ENCODE measurements at regions not wholly inside any gene's neighbourhood (a gene's known extent, or its start where the extent isn't known, plus 50 kb on each side); places are given as distances from the start of the nearest gene placed in this dataset.

DNA sequence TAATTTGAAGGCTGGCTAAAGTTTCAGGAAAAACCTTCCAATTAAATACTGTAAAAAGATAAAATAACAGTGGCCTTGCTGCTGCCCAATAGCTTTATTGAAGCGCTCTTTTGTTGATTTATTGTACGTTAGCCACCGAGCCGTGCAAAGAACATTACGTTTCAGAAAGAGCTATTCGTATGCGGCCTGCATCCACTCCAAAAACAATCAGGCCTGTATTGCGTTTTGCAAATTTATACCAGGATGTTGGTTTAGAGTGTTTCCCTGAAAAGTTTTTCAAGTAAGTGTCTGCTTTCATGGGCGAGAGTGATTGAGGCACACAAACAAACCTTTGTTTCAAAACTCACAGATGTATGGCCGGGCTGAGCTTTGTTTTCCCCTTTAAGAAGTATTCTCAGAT lies 257.2 kb upstream of the SALL3 start:
- Histone ChIP-seq H3K4me1 (peaks cover 0 to 7% (median 0%) of the 10 kb centered on the region in 4 donors), H3K36me3 (no peaks in the 10 kb centered on the region), H3K27me3 (peaks cover 0 to 32% (median 3%) of the 10 kb centered on the region in 3 donors), H3K4me3 (no peak overlapping the region), H3K27ac (no peak overlapping the region), H3K9me3 (no peaks in the 10 kb centered on the region)
- intact Hi-C loops (cut with DNase I; ENCODE audit: low total_unique reads), result no loop called here
- TF ChIP-seq POLR2A (IDR thresholded peaks at IDR 0.05) (no peak), EP300 (IDR thresholded peaks at IDR 0.05) (no peak), POLR2AphosphoS5 (IDR thresholded peaks at IDR 0.05) (no peak)
- TF ChIP-seq, protein P1, sequence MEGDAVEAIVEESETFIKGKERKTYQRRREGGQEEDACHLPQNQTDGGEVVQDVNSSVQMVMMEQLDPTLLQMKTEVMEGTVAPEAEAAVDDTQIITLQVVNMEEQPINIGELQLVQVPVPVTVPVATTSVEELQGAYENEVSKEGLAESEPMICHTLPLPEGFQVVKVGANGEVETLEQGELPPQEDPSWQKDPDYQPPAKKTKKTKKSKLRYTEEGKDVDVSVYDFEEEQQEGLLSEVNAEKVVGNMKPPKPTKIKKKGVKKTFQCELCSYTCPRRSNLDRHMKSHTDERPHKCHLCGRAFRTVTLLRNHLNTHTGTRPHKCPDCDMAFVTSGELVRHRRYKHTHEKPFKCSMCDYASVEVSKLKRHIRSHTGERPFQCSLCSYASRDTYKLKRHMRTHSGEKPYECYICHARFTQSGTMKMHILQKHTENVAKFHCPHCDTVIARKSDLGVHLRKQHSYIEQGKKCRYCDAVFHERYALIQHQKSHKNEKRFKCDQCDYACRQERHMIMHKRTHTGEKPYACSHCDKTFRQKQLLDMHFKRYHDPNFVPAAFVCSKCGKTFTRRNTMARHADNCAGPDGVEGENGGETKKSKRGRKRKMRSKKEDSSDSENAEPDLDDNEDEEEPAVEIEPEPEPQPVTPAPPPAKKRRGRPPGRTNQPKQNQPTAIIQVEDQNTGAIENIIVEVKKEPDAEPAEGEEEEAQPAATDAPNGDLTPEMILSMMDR (IDR thresholded peaks at IDR 0.05), result no peak
- no peak for DNase-seq
- 46 to 73% (median 60%) methylated on average over 10 of the region's 10 CpGs for WGBS, 5 donors

DNA sequence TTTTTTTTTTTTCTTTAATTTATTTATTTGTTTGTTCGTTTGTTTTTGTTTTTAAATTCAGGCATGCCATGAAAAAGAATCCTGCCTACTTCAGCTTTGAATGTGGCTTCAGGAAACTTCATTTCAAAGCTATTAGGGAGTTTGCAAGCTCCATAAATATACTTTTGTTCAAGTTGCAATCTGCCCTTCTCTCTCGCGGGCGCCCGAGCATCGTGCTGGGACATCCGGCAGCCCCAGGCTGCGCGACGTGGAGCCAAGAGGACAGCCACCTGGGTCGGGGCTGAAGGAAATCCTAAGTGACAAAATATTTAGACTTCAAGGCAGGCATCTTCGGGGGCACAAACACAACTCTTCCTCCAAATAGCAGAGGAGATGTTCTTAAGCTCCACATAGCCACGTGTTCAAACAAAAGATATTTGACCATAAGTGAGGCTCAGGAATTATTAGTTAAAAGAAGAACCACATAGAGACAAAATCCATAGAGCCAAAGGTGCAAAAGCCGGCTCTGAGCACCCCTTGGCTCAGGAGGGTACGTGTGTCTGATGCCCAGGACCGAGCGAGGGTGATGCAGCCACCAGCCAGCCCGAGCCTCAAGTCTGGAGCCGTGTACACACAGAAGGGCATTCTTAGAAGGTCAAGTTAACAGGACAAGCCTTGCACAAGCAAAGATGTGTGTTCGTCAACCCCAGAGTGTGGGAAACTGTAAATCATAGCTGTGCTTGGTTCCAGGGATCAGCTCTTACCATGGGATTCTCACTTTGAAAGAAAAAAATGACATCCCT lies 256.5 kb upstream of the SALL3 start:
- 63 to 69% (median 67%) methylated on average over 20 of the region's 20 CpGs for WGBS, 5 donors
- TF ChIP-seq POLR2AphosphoS5 (IDR thresholded peaks at IDR 0.05) (no peak), EP300 (IDR thresholded peaks at IDR 0.05) (no peak), POLR2A (IDR thresholded peaks at IDR 0.05) (no peak)
- TF ChIP-seq, protein P1 (IDR thresholded peaks at IDR 0.05), result no peak
- no peak overlapping the region for H3K4me3 ChIP-seq
- H3K36me3 ChIP-seq, result no peaks in the 10 kb centered on the region
- intact Hi-C loops (cut with DNase I; ENCODE audit: low total_unique reads), result no loop called here
- H3K27ac ChIP-seq, result no peak overlapping the region
- no peaks in the 10 kb centered on the region for H3K9me3 ChIP-seq
- peak in 1 of 2 donors; percentile 8 for DNase-seq
- peaks cover 0 to 36% (median 5%) of the 10 kb centered on the region in 3 donors for H3K27me3 ChIP-seq
- peaks cover 0 to 7% (median 0%) of the 10 kb centered on the region in 4 donors for H3K4me1 ChIP-seq

DNA sequence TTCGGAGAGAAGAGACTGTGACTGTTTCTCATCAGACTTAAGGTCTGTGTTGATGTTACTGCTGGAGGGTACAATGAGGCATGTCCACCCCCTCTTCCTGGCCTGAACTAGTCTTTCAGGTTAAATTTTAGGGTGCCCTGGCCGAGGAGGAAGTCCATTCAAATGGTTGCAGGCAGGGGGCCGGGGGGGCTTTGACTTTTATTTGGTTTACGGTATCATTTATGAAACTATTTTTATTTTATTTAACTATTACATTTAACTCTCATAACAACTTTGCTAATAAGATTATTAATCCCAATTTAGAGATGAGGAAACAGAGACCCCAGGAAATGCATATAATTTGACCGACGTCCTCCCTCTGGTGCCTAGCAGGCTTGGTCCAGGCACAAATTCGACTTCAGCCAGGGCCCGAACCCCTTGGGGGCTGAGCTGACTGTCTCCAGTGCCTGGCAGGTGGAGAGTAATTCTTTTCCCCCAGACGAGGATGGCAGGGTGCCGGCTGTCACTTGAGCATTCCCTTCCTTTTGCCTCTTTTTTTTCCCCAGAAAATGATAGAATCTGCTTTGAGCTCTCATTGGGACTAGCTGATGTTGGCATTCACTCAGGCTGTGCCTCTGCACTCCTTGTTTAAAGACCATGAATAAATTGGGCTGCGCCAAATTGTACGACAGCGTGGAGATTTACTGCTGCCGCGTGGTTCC lies 255.3 kb upstream of the SALL3 start:
- Histone ChIP-seq H3K4me3 (no peak overlapping the region), H3K27me3 (peaks cover 0 to 49% (median 5%) of the 10 kb centered on the region in 3 donors), H3K9me3 (no peaks in the 10 kb centered on the region), H3K4me1 (peaks cover 0 to 7% (median 0%) of the 10 kb centered on the region in 4 donors), H3K36me3 (no peaks in the 10 kb centered on the region), H3K27ac (no peak overlapping the region)
- DNase-seq, result peak in 1 of 2 donors; percentile 13
- intact Hi-C loops (cut with DNase I; ENCODE audit: low total_unique reads), result no loop called here
- TF ChIP-seq POLR2AphosphoS5 (IDR thresholded peaks at IDR 0.05) (no peak), POLR2A (IDR thresholded peaks at IDR 0.05) (no peak)
- WGBS, 5 donors, result 71 to 78% (median 74%) methylated on average over 15 of the region's 15 CpGs

DNA sequence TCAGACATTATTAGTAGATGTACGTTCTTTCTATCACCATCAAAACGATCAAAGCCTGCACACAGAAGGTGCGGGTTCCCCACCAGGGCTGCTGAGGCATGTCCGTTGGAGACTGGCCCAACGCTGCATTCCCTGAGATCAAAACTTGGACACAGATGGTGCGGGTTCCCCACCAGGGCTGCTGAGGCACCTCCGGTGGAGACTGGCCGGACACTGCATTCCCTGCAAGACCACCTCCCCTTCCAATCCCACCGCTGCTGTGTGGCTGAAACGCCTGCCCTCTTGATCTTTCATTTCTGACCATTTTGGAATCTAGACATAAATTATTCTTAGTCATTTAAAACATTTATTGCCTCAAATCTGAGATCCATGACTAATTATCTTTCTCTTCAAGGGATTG lies 254.2 kb upstream of the SALL3 start:
- Histone ChIP-seq H3K9me3 (no peaks in the 10 kb centered on the region), H3K36me3 (no peaks in the 10 kb centered on the region), H3K4me3 (no peak overlapping the region), H3K27me3 (peaks cover 0 to 42% (median 5%) of the 10 kb centered on the region in 3 donors), H3K27ac (no peak overlapping the region), H3K4me1 (peaks cover 0 to 7% (median 0%) of the 10 kb centered on the region in 4 donors)
- DNase-seq, result peak in 1 of 2 donors; percentile 18
- intact Hi-C loops (cut with DNase I; ENCODE audit: low total_unique reads), result no loop called here
- TF ChIP-seq POLR2AphosphoS5 (IDR thresholded peaks at IDR 0.05), result no peak
- no peak for TF ChIP-seq EP300 (IDR thresholded peaks at IDR 0.05)
- no peak for TF ChIP-seq POLR2A (IDR thresholded peaks at IDR 0.05)
- TF ChIP-seq, protein P1 (IDR thresholded peaks at IDR 0.05), result no peak
- WGBS, 5 donors, result 77 to 88% (median 84%) methylated on average over 10 of the region's 10 CpGs
